ENCODE measurements at regions not wholly inside any gene's neighbourhood (a gene's known extent, or its start where the extent isn't known, plus 50 kb on each side); places are given as distances from the start of the nearest gene placed in this dataset.

DNA sequence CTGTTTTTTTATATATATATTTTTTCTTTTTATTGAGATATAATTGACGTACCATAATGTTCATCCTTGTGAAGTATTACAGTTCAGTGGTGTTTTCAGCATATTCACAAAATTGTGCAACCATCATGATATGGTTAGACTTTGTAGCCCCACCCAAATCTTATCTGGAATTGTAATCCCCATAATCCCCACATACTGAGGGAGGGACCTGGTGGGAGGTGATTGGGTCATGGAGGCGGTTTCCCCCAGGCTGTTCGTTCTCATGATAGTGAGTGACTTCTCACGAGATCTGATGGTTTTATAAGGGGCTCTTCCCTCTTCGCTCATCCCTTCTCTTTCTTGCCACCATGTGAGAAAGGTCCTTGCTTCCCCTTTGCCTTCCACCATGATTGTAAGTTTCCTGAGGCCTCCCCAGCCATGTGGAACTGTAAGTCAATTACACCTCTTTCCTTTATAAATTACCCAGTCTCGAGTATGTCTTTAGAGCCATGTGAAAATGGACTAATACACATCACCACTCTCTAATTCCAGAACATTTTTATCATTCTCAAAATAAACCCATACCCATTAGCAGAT is 73.9 kb upstream of the SMNDC1 start:
- H3K4me1 ChIP-seq (ENCODE audit: insufficient read depth, low read length): peaks cover 21% of the 10 kb centered on the region
- H3K36me3 ChIP-seq (replicated peaks in 1 of 2; ENCODE audit: control insufficient read depth in 1 of 2, insufficient read depth in 2 of 2, low read length in 2 of 2): no peaks in the 10 kb centered on the region
- intact Hi-C loops (cut with micrococcal nuclease; ENCODE audit: unreplicated experiment): no loop called here
- WGBS (ENCODE audit: low lambda C conversion rate): 33% methylated on average over 6 of the region's 6 CpGs
- H3K27me3 ChIP-seq (ENCODE audit: control insufficient read depth in 1 of 2, insufficient read depth in 2 of 2, low read length in 2 of 2): peaks cover 0 to 11% of the 10 kb centered on the region in 2 experiments; a peak in 3 of 5 replicates
- no peak overlapping the region for H3K9ac ChIP-seq (ENCODE audit: insufficient read depth, low read depth, low read length)
- no peak overlapping the region for H2AFZ ChIP-seq (ENCODE audit: low read length)
- in situ Hi-C loops (cut with HindIII; ENCODE audit: extremely low pct_ligation_motif_present, low pct_unique_long_range_greater_than_20kb): no loop called here
- no peaks in the 10 kb centered on the region for H3K9me3 ChIP-seq (ENCODE audit: low read length)
- no peaks in the 10 kb centered on the region for H3K79me2 ChIP-seq (ENCODE audit: insufficient read depth, low read length)
- no peak for DNase-seq (ENCODE audit: low spot score)
- H3K4me2 ChIP-seq (ENCODE audit: low read depth, low read length): no peak overlapping the region
- no TSS peak for BruUV-seq (replicated peaks)
- CTCF ChIA-PET (ENCODE audit: low intra/inter-chr PET ratio, low total read pairs): no interaction called here
- no peaks in the 10 kb centered on the region for H4K20me1 ChIP-seq (ENCODE audit: insufficient read depth, low read length)
- no peak for FAIRE-seq
- TF ChIP-seq, protein P1, sequence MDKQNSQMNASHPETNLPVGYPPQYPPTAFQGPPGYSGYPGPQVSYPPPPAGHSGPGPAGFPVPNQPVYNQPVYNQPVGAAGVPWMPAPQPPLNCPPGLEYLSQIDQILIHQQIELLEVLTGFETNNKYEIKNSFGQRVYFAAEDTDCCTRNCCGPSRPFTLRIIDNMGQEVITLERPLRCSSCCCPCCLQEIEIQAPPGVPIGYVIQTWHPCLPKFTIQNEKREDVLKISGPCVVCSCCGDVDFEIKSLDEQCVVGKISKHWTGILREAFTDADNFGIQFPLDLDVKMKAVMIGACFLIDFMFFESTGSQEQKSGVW (CRISPR knock-in tag; IDR thresholded peaks at IDR 0.05; ENCODE audit: borderline replicate concordance): no peak
- no peak for TF ChIP-seq ZNF432 (CRISPR knock-in tag; IDR thresholded peaks at IDR 0.05; ENCODE audit: borderline replicate concordance)
- TF ChIP-seq SP1 (IDR thresholded peaks at IDR 0.05): no peak
- TF ChIP-seq SP1 (CRISPR knock-in tag; IDR thresholded peaks at IDR 0.05): no peak
- TF ChIP-seq NRL (CRISPR knock-in tag; IDR thresholded peaks at IDR 0.05; ENCODE audit: borderline replicate concordance): no peak
- TF ChIP-seq FOXO1 (CRISPR knock-in tag; IDR thresholded peaks at IDR 0.05): no peak
- no peak for TF ChIP-seq GZF1 (CRISPR knock-in tag; IDR thresholded peaks at IDR 0.05)
- TF ChIP-seq, protein P2, sequence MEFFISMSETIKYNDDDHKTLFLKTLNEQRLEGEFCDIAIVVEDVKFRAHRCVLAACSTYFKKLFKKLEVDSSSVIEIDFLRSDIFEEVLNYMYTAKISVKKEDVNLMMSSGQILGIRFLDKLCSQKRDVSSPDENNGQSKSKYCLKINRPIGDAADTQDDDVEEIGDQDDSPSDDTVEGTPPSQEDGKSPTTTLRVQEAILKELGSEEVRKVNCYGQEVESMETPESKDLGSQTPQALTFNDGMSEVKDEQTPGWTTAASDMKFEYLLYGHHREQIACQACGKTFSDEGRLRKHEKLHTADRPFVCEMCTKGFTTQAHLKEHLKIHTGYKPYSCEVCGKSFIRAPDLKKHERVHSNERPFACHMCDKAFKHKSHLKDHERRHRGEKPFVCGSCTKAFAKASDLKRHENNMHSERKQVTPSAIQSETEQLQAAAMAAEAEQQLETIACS (CRISPR knock-in tag; IDR thresholded peaks at IDR 0.05): no peak
- ATAC-seq: no peak
- no peak overlapping the region for H3K27ac ChIP-seq (ENCODE audit: extremely low read length, insufficient read depth, low read length)
- H3K4me3 ChIP-seq (replicated peaks in 1 of 3; ENCODE audit: insufficient read depth in 1 of 3, low read depth in 2 of 3, low read length in 3 of 3): no peak overlapping the region
- POLR2A ChIA-PET: no interaction called here

Data from HepG2 (cell line).